Effector CD4-positive, alpha-beta T cell (primary cell): ENCODE measurements at regions not wholly inside any gene's neighbourhood (a gene's known extent, or its start where the extent isn't known, plus 50 kb on each side); places are given as distances from the start of the nearest gene placed in this dataset.

Source experiments
- DNase-seq: peaks from one replicate; pipeline ENCODE4 v3.0.0-alpha.2; 2020

DNA sequence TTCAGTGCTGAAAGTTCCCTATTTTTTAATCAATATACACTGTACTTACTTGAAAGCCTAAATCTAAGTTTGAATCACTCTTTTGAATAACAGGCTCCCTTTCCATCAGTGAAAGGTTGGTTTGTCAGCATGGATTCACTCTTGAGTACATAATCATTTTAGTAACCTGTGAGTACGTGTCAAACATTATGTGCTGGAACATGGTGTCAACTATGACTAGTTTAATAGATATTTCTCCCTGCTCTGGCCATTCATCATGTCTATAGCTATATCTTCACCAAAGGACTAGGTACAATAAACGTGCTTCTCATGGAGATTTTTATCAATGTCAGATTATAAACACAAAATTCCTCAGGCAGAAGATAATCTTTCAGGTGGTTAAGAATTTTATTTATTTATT lies 61.7 kb upstream of the MDFIC start:
- DNase-seq: no peak

DNA sequence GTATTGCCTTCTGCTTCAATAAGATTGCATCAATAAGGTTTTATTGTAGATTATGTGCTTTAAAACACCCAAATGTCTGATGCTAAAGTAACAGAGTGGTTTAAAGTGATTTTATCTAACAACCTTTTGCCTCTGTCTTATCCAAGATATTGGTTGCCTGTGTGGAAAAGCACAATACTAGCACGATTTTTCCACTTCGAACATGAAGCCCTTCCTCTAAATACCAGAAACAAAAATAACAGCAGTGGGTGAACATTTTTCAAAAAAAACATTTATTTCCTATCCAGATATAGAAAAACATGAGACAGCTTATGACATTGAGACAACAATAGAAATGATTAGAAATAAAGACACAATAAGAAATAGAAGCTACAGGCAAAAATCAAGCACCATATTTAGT lies 59.5 kb upstream of the MDFIC start:
- DNase-seq: no peak

DNA sequence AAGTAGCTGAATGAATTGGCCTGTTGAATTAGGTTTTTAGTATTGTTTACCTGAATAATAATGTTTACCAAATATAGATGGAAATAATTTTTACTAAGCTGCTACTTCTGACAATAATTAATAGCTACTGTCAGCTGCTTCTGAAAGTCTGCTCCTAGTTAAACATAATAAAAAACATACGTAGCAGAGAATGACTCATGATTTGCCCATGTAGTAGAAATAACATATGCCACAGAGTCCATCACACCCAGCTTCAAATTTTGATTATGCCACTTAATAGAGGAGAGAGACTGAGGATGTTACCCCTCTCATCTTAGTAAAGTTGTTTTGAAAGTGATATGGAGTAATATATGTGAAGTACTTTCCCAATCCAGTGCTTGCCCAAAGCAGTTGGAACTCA lies 57.6 kb upstream of the MDFIC start:
- DNase-seq: no peak

DNA sequence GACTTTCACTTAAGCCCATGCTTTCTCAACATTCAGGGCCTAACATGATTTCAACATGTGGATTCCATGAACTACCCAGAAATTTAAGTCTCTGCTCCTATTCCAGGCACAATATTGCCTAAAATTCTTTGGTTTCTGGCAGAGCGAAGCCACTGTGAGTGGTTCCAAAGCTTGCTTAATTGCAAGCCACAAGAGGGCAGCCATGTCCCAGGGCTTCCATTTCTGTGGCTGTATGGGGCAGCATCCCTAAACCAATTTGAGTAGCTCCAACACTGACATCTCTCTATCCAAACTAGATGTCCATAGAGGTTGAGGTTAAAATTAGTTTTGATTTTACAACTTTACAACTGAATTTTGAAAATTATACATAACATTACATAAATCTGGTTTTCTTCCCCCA lies 56.3 kb upstream of the MDFIC start:
- DNase-seq: peak; percentile 41
